ENCODE measurements at regions not wholly inside any gene's neighbourhood (a gene's known extent, or its start where the extent isn't known, plus 50 kb on each side); places are given as distances from the start of the nearest gene placed in this dataset.
"Not testable (repeated sequence)": the region's sequence is repeated elsewhere in the genome, so short reads cannot be mapped to it uniquely, and the experiment has no call there.

DNA sequence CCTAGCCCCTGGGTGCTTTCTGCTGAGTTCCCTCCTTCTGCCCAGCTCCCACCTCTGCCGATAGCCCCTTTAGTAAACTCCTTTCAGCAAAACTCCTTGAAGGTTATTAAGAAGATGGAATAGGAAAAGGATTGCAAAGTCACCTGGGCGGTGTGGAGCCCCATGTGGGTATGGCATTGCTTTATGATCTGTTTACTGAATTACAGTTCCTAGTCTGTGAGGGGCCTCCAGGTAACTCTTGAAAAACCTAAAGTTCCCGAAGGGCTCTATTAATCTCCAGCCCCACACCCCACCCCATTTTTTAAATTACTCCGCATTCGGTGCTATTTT, 116.9 kb upstream of the UXS1 start:
- Mint-ChIP-seq H3K9me3 (no peaks in the 10 kb centered on the region), H3K27me3 (ENCODE audit: low read depth) (peaks cover 14% of the 10 kb centered on the region), H3K4me1 (ENCODE audit: low read depth) (peaks cover 11% of the 10 kb centered on the region), H3K4me3 (no peak overlapping the region), H3K36me3 (ENCODE audit: low read depth) (no peaks in the 10 kb centered on the region), H3K27ac (no peak overlapping the region)
- no peak for DNase-seq (ENCODE audit: low spot score)

DNA sequence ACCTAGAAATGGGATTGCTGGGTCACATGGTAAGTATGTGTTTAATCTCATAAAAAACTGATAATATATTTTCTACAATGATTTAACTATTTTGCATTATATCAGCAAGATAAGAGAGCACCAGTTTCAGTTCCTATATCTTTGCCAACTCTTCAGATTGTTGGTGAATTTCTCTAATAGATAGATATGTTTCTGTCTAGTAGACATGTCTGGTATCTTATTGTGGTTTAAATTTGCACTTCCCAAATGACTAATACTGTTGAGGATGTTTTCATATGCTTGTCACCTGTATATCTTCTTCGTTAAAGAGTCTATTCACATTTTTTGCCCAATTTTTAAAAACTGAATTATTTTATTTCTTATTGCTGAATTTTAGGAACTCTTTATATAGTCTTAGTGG, 113.8 kb upstream of the UXS1 start:
- Mint-ChIP-seq H3K27ac (no peak overlapping the region), H3K4me1 (ENCODE audit: low read depth) (peaks cover 4% of the 10 kb centered on the region), H3K27me3 (ENCODE audit: low read depth) (peaks cover 31% of the 10 kb centered on the region), H3K36me3 (ENCODE audit: low read depth) (no peaks in the 10 kb centered on the region), H3K9me3 (no peaks in the 10 kb centered on the region), H3K4me3 (no peak overlapping the region)
- DNase-seq (ENCODE audit: low spot score), result no peak

DNA sequence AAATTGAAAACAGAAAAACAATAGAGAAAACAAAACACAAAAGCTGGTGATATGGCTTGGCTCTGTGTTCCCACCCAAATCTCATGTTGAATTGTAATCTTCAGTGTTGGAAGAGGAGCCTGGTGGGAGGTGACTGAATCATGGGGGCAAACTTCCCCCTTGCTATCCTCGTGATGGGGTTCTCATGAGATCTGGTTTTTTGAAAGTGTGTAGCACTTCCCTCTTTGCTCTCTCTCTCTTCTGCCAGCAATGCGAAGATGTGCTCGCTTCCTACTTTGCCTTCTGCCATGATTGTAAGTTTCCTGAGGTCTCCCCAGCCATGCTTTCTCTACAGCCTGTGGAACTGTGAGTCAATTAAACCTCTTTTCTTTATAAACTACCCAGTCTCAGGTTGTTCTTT, 112.3 kb upstream of the UXS1 start:
- Mint-ChIP-seq H3K27me3 (ENCODE audit: low read depth) (peaks cover 35% of the 10 kb centered on the region), H3K4me1 (ENCODE audit: low read depth) (peaks cover 4% of the 10 kb centered on the region), H3K9me3 (no peaks in the 10 kb centered on the region), H3K27ac (no peak overlapping the region), H3K36me3 (ENCODE audit: low read depth) (no peaks in the 10 kb centered on the region), H3K4me3 (no peak overlapping the region)
- no peak for DNase-seq (ENCODE audit: low spot score)

DNA sequence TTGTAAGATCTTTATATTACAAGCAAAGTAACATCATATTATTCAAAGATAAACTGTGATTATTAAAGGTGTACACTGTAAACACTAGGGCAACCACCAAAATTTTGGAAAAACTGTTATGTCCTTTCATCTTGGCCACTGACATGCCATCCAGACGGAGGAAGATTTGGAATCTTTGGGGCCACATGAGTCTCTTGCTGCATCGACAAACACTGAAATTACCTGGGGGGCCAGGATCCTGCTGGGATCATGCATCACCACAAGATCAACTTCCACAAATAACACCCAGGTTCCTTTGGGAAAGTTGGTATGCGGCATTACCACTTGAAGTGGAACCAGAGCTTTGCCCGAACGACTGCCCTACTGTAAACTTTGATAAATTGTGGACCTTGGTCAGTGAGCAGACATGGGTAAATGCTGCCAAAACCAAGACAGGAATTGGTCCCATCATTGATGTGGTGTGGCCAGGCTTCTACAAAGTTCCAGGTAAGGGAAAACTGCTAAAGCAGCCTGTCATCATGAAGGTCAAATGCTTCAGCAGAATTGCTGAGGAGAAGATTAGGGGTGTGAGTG, 110.6 kb upstream of the UXS1 start:
- H3K36me3 Mint-ChIP-seq (ENCODE audit: low read depth), result no peaks in the 10 kb centered on the region
- DNase-seq (ENCODE audit: low spot score), result no peak
- peaks cover 4% of the 10 kb centered on the region for H3K4me1 Mint-ChIP-seq (ENCODE audit: low read depth)
- no peak overlapping the region for H3K4me3 Mint-ChIP-seq
- H3K27me3 Mint-ChIP-seq (ENCODE audit: low read depth), result peaks cover 37% of the 10 kb centered on the region
- H3K9me3 Mint-ChIP-seq, result no peaks in the 10 kb centered on the region
- H3K27ac Mint-ChIP-seq, result no peak overlapping the region

DNA sequence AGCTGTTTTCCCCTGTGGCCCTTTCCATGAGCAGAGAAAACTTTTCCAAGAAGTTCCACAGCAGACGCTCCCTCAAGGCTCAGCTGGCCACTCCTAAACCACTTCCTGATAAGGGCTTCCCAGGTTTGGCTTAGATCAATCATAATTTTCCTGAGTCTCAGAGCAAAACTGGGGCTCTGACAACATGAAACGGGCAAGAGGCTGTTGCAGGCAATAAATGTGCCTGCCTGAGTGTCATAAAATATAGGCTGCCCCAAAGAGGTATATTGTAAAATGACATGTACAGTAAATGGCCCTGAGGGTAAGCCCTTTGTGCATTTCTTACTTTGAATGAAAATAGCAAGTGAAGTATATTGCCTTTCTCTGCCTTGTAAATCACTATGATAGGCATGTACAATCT, 105.6 kb upstream of the UXS1 start:
- no peak for DNase-seq (ENCODE audit: low spot score)
- H3K27ac Mint-ChIP-seq, result no peak overlapping the region
- no peaks in the 10 kb centered on the region for H3K9me3 Mint-ChIP-seq
- no peaks in the 10 kb centered on the region for H3K36me3 Mint-ChIP-seq (ENCODE audit: low read depth)
- peaks cover 15% of the 10 kb centered on the region for H3K27me3 Mint-ChIP-seq (ENCODE audit: low read depth)
- no peak overlapping the region for H3K4me3 Mint-ChIP-seq
- no peaks in the 10 kb centered on the region for H3K4me1 Mint-ChIP-seq (ENCODE audit: low read depth)

DNA sequence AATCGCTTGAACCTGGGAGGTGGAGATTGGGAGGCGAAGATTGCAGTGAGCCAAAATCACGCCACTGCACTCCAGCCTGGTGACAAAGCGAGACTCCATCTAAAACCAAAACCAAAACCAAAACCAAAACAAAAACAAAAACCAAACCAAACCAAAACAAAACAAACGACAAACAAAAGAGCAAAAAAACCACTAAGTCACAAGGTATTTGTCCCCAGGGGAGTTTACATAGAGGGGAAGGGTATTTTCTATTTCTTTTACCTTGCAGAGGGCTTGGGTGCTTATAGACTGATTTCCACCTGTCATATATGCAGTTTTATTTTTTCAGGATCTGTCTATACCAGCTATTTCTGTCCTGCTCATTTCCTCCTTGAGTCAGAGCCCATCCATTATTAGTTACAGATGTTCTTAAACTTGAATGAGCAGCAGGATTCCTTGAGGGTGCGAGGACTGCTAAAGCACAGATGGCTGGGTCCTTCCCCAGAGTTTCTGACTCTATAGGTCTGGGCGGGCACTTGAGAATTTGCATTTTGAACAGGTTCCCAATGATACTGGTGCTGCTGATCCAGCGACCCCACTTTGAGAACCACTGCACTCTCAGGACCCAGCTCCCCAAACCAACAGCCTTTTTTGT, 102.2 kb upstream of the UXS1 start:
- Mint-ChIP-seq H3K36me3 (ENCODE audit: low read depth) (no peaks in the 10 kb centered on the region), H3K4me1 (ENCODE audit: low read depth) (no peaks in the 10 kb centered on the region), H3K27ac (no peak overlapping the region), H3K9me3 (no peaks in the 10 kb centered on the region), H3K27me3 (ENCODE audit: low read depth) (peaks cover 5% of the 10 kb centered on the region), H3K4me3 (no peak overlapping the region)
- DNase-seq (ENCODE audit: low spot score), result no peak

DNA sequence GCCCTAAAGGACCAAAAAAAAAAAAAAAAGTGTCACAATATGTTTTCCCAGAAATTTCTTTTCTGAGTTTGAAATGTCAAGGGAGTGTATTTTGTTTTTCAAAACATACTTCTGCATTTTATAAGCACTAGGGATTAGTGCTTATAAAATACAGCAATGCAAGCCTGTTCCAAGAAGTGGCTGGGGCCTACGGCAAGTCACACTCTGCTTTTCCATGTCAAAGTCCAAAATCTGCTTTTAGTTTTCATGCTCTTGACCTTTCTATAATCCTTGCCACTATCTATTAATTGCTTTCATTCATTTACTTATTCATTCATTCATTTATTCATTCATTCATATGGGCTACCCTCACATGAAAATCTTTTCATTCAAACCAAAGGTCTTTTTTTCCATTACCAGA, 100.1 kb upstream of the UXS1 start:
- no peaks in the 10 kb centered on the region for H3K36me3 Mint-ChIP-seq (ENCODE audit: low read depth)
- H3K9me3 Mint-ChIP-seq, result no peaks in the 10 kb centered on the region
- no peak overlapping the region for H3K4me3 Mint-ChIP-seq
- no peak overlapping the region for H3K27ac Mint-ChIP-seq
- peaks cover 2% of the 10 kb centered on the region for H3K27me3 Mint-ChIP-seq (ENCODE audit: low read depth)
- no peak for DNase-seq (ENCODE audit: low spot score)
- no peaks in the 10 kb centered on the region for H3K4me1 Mint-ChIP-seq (ENCODE audit: low read depth)

DNA sequence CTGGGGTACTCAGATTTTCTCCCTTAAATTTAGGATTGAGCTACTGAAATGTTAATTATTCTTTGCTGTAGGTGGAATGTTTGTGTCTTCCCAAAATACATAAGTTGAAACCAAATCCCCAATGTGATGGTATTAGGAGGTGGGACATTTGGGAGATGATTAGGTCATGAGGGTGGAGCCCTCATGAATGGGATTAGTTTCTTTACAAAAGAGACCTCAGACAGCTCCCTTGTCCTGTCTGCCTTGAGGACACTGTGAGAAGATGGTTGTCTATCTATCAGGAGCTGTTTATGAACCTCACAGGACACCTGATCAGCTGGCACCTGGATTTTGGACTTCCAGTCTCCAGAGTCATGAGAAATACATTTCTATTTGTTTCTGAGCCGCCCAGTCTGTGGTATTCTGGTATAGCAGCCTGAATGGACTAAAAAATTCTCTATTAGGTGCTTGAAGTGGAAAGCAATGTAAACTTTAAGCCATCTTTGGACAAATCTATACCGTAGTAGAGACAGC, 99.2 kb upstream of the UXS1 start:
- DNase-seq (ENCODE audit: low spot score), result no peak
- Mint-ChIP-seq H3K27ac (no peak overlapping the region), H3K27me3 (ENCODE audit: low read depth) (peaks cover 2% of the 10 kb centered on the region), H3K4me3 (no peak overlapping the region), H3K9me3 (no peaks in the 10 kb centered on the region), H3K4me1 (ENCODE audit: low read depth) (no peaks in the 10 kb centered on the region), H3K36me3 (ENCODE audit: low read depth) (no peaks in the 10 kb centered on the region)

DNA sequence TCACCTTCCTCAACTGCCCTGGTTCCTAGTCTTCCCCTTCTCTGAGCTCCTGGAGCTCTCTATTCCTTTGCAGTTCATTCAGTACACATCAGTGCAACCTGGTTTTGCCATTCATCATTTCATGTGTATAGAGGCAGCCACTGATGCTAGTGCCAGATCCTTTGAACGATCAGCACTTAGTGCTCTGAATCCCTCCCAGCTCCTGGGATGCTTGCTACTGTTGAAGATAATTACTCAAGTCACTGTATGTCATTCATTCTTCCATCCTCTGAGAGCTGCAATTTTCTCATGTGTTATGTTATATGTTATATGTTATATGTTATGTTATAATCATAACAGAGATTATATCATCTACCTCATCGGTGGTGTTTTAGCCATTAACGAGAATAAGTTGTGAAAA, 98.5 kb upstream of the UXS1 start:
- Mint-ChIP-seq H3K4me3 (no peak overlapping the region), H3K4me1 (ENCODE audit: low read depth) (no peaks in the 10 kb centered on the region), H3K27ac (no peak overlapping the region), H3K36me3 (ENCODE audit: low read depth) (no peaks in the 10 kb centered on the region), H3K9me3 (no peaks in the 10 kb centered on the region), H3K27me3 (ENCODE audit: low read depth) (peaks cover 2% of the 10 kb centered on the region)
- no peak for DNase-seq (ENCODE audit: low spot score)

DNA sequence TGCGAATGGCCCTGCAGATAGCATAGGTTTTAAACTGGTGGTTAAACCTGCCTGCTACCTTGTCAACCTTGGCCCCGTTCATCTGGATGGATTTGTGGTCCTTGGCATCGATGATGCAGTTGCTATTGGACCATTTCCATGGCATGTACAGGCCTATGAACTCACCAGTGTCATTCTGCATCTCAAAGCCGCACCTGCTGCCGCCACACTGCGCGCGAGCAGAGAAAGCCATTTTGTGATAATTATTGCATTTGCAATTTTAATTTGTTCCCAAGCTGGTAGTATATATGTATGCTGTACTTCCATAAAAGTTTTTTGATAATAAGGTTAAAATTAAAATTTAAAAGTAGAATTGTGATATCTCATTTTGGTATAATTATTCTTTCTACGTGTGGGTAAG, 94.8 kb upstream of the UXS1 start:
- no peaks in the 10 kb centered on the region for H3K4me1 Mint-ChIP-seq (ENCODE audit: low read depth)
- H3K27me3 Mint-ChIP-seq (ENCODE audit: low read depth), result peaks cover 2% of the 10 kb centered on the region
- no peaks in the 10 kb centered on the region for H3K36me3 Mint-ChIP-seq (ENCODE audit: low read depth)
- no peak overlapping the region for H3K4me3 Mint-ChIP-seq
- DNase-seq (ENCODE audit: low spot score), result no peak
- no peaks in the 10 kb centered on the region for H3K9me3 Mint-ChIP-seq
- no peak overlapping the region for H3K27ac Mint-ChIP-seq

DNA sequence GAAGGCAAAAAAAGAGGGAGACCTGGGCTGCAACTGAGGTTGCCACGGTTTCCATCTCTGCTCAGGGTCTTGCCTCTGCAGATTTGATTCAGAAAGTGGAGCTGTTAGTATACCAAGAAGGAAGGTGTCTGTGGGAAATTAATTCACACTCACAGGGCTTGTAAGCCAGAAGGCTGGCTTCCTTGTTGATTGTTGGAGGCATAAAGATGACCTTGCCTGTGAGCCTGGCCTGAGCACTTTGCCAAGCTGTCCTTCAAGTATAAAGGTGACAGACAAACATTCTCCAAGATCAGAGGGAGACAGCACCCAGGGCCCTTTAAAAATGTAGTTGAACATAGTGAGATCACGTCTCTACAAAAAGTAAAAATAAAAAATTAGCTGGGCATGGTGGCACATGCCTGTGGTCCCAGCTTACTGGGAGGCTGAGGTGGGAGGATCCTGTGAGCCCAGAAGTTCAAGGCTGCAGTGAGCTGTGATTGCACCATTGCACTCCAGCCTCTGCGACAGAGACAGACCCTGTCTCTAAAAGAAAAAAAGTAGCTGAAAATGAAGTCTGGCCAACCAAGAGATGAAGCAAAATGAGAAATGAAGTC, 91.2 kb upstream of the UXS1 start:
- no peak for DNase-seq (ENCODE audit: low spot score)
- H3K27ac Mint-ChIP-seq, result no peak overlapping the region
- H3K27me3 Mint-ChIP-seq (ENCODE audit: low read depth), result peaks cover 13% of the 10 kb centered on the region
- no peaks in the 10 kb centered on the region for H3K36me3 Mint-ChIP-seq (ENCODE audit: low read depth)
- H3K4me1 Mint-ChIP-seq (ENCODE audit: low read depth), result no peaks in the 10 kb centered on the region
- no peak overlapping the region for H3K4me3 Mint-ChIP-seq
- no peaks in the 10 kb centered on the region for H3K9me3 Mint-ChIP-seq

DNA sequence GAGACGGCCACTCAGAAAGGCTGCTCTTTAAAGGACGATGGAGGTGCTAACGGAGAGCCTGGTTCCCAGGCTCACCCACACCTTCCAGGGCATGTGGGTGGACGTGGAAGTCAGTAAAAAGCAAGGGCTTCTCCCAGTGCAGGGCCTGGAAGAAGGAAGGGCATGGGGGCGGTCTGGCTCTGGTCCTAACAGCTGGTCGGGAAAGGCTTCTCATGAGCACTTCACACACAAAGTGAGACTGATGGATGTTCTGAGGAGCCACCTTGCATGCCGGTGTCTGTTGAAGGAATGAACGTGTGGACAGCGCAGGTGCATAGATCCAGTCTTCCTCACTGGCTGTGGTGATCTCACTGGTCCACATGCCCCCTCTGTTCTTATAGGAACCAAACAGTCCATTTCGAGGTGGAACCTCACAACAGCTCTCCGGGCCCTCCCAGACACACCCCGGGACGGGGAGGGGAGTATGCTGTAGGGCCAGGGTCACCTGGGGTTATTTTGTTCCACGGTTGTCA, 90.6 kb upstream of the UXS1 start:
- no peak for DNase-seq (ENCODE audit: low spot score)
- Mint-ChIP-seq H3K4me3 (no peak overlapping the region), H3K9me3 (no peaks in the 10 kb centered on the region), H3K4me1 (ENCODE audit: low read depth) (no peaks in the 10 kb centered on the region), H3K36me3 (ENCODE audit: low read depth) (no peaks in the 10 kb centered on the region), H3K27me3 (ENCODE audit: low read depth) (peaks cover 13% of the 10 kb centered on the region), H3K27ac (no peak overlapping the region)

DNA sequence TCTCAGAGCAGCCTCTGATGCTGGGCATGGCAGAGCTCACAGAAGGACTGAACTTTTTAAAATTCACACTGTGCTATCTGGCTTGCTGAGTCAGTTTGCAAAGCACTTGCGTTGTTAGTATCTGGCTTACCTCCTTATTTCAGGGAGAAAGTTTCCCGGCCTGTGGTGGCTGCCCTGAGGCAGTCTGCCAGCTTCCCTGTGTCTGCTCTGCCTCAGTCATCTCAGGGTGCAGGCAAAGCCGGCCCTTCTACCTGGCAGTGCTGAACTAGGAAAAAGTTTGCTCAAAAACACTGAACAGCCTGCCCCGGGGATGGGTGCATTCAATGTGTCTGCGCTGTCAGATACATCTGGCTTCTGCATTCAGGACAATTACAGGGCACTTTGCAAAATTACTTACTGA, 90.2 kb upstream of the UXS1 start:
- no peak overlapping the region for H3K4me3 Mint-ChIP-seq
- no peak overlapping the region for H3K27ac Mint-ChIP-seq
- no peaks in the 10 kb centered on the region for H3K9me3 Mint-ChIP-seq
- no peak for DNase-seq (ENCODE audit: low spot score)
- H3K36me3 Mint-ChIP-seq (ENCODE audit: low read depth), result no peaks in the 10 kb centered on the region
- H3K4me1 Mint-ChIP-seq (ENCODE audit: low read depth), result no peaks in the 10 kb centered on the region
- peaks cover 13% of the 10 kb centered on the region for H3K27me3 Mint-ChIP-seq (ENCODE audit: low read depth)

DNA sequence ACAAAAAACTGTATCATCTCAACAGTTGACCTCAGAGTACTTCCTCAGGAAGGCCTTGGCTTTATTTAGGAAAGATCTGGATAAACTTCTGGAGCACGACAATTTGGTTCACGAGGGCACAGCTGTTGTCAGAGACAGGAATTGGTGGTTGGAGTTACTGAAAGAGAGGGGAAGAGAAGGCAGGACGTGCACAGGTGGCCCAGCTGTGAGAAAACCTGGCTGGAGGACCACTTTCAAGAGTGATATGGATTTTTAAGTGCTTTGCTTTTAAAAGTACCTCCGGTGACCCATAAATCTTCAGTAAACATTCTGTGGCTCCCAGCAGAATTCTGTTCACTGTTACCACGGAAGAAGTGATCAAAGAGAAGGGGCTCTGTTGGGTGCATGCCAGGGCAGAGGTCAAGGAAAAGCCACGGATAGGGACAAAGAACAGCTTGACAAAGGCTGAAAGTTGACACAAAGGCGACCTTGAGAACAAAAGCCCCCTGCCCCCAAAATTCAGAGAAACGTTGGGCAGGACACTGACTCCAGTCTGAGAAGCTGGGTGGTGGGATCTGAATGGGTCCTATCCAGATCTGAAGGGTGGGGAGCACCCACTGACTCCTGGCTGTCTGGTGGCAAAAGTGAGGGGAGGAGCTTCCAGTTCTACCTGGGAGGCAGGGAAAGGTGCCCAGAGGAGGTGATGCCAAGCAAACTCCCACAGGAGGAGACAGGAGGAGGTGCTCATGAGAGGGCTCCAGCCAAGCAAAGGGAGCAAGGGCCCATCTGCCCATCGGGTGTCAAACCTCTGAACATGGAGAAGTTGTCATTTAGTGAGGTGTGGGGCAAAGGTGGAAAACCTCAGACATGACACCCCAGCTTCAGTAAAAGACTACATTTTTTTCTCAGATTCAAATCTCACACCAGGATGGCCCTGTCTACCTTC, 89.4 kb upstream of the UXS1 start:
- H3K27ac Mint-ChIP-seq; H3K36me3 Mint-ChIP-seq (ENCODE audit: low read depth); H3K4me1 Mint-ChIP-seq (ENCODE audit: low read depth); H3K9me3 Mint-ChIP-seq; DNase-seq (ENCODE audit: low spot score); H3K4me3 Mint-ChIP-seq: not testable (repeated sequence)
- H3K27me3 Mint-ChIP-seq (ENCODE audit: low read depth), result peaks cover 13% of the 10 kb centered on the region

All from T-helper 2 cell treated with Interferon-gamma antibody and Interleukin-4, amounts not matched to agents 5 μg/mL and 100 μg/mL, for 36 hours (primary cell).